GM10266 (cell line): ENCODE measurements at regions not wholly inside any gene's neighbourhood (a gene's known extent, or its start where the extent isn't known, plus 50 kb on each side); places are given as distances from the start of the nearest gene placed in this dataset.

ENCODE experiments used
- DNase-seq: peaks from one replicate; pipeline ENCODE4 v3.0.0; 2012; ENCODE audit errors: extremely low spot score
- CTCF ChIP-seq: IDR thresholded peaks from 2 replicates; pipeline ENCODE4 v1.5.1; 2012; ENCODE audit warnings: mild to moderate bottlenecking, low read depth; ENCODE audit not compliant: control insufficient read depth, insufficient read depth; ENCODE audit errors: missing control alignments

DNA sequence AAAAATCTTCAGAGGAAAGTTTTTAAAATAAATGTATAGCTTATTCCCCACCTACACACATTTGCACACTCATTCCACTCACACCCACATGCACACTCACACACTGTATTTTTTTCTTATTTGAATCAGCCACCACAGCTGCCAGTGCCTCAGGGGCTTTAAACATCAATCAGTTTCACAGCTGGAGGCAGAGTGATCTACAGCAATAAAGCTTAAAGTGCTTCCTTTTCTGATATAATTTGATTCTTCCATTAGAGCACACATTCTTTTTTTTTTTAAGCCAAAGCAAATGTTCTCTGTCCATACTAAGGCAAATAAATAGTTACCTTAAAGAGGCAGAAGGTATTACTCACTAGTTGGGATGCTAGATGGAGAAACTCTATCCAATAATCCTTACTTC, 498.8 kb upstream of the POU3F2 start:
- DNase-seq: no peak

DNA sequence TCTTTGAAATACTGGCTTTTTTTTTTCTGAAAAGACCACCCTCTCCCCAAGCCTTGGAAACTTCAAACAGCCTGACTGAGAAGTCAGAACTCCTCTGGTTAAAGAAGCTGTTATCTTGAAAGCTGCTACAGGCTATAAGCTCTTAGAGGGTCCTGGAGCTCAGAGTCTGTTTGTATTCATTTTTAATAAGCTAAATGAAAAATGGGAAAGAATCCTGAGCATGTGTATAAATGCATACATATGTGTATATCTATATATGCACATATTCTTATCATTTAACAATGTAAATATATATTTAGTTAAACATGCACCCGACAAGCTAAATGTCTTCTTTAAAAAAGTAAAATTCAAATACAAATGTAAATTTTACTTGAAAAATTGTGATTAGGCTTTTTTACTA, 494.9 kb upstream of the POU3F2 start:
- no peak for TF ChIP-seq CTCF
- DNase-seq: no peak

More for the DNA sequence above, 498.8 kb upstream of the POU3F2 start:
- TF ChIP-seq CTCF: no peak

DNA sequence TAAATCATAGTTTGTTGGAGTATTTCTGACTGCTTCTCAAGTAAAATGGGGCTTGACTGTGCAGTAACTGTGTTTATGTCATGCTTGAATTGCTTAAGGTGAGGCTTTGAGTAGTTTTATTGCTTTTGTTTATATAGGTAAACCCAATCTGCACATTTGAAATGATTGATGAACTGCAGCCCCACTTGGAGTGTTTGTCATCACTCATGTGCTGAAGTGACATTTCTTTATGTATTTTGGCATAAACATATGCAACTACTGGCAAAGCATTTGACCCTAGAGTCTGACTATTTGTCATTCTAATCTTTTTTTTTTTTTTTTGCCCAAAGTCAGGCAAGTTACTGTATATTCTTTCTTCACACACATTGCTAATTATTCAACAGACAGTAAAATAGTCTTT, 491.4 kb upstream of the POU3F2 start:
- TF ChIP-seq CTCF: no peak
- DNase-seq: no peak

- no peak for TF ChIP-seq CTCF
- DNase-seq: no peak
Observed at GRCh38 chr6:98343797-98344196, 490.6 kb upstream of the POU3F2 start.

- TF ChIP-seq CTCF: no peak
- DNase-seq: no peak
Observed at GRCh38 chr6:98352348-98352747, 482.0 kb upstream of the POU3F2 start.

GRCh38 chr6:98358173-98358572, 476.2 kb upstream of the POU3F2 start:
- no peak for DNase-seq
- no peak for TF ChIP-seq CTCF

GRCh38 chr6:98366371-98366770, 468.0 kb upstream of the POU3F2 start:
- DNase-seq: no peak

More at GRCh38 chr6:98366371-98366770, 468.0 kb upstream of the POU3F2 start:
- no peak for TF ChIP-seq CTCF
